Liver (tissue), 7 donors: ENCODE measurements at regions not wholly inside any gene's neighbourhood (a gene's known extent, or its start where the extent isn't known, plus 50 kb on each side); places are given as distances from the start of the nearest gene placed in this dataset.

Source experiments
- DNase-seq: peaks from one replicate; pipeline ENCODE4 v3.0.0-alpha.2; 2017; ENCODE audit warnings: low spot score
- H3K27ac ChIP-seq, 2 donors: one replicate each; pipeline ENCODE4 v1.7.0; 2013; ENCODE audit warnings: inconsistent platforms in 2 of 2, low read length in 2 of 2, control low read depth in 1 of 2, low read depth in 1 of 2, mild to moderate bottlenecking in 1 of 2
- H3K27me3 ChIP-seq, 4 donors: one replicate each; pipeline versions ENCODE4 v1.6.1 to v1.7.0; 2013; ENCODE audit warnings: low read length in 3 of 4, inconsistent platforms in 1 of 4, mild to moderate bottlenecking in 1 of 4, moderate library complexity in 1 of 4; ENCODE audit not compliant: control insufficient read depth in 4 of 4, insufficient read depth in 4 of 4
- H3K36me3 ChIP-seq, 4 donors: one replicate each; pipeline versions ENCODE4 v1.6.1 to v1.7.0; 2013; ENCODE audit warnings: low read length in 3 of 4, mild to moderate bottlenecking in 3 of 4, low read depth in 1 of 4, moderate library complexity in 1 of 4; ENCODE audit not compliant: control insufficient read depth in 4 of 4, insufficient read depth in 3 of 4
- H3K4me1 ChIP-seq, 4 donors: one replicate each; pipeline versions ENCODE4 v1.6.1 to v1.7.0; 2013; ENCODE audit warnings: low read length in 3 of 4, mild to moderate bottlenecking in 3 of 4, moderate library complexity in 1 of 4; ENCODE audit not compliant: control insufficient read depth in 4 of 4, insufficient read depth in 4 of 4
- H3K4me3 ChIP-seq, 3 donors: one replicate each; pipeline versions ENCODE4 v1.6.1 to v1.7.0; 2013; ENCODE audit warnings: low read length in 3 of 3, control low read depth in 1 of 3, low read depth in 1 of 3, mild to moderate bottlenecking in 1 of 3
- H3K9ac ChIP-seq, 2 donors: one replicate each; pipeline ENCODE4 v1.7.0; 2013; ENCODE audit warnings: low read length in 2 of 2, mild to moderate bottlenecking in 2 of 2, moderate library complexity in 2 of 2, control low read depth in 1 of 2, low read depth in 1 of 2
- H3K9me3 ChIP-seq, 4 donors: one replicate each; pipeline versions ENCODE4 v1.6.1 to v1.7.0; 2013; ENCODE audit warnings: low read length in 3 of 4; ENCODE audit not compliant: control insufficient read depth in 4 of 4
- ATF3 ChIP-seq: IDR thresholded peaks from 2 replicates; pipeline ENCODE4 v1.6.1; 2016; ENCODE audit warnings: antibody characterized with exemption
- FOXA1 ChIP-seq: IDR thresholded peaks from 2 replicates; pipeline ENCODE4 v1.6.1; 2016; ENCODE audit warnings: antibody characterized with exemption
- FOXA2 ChIP-seq: IDR thresholded peaks from 2 replicates; pipeline ENCODE4 v1.6.1; 2016; ENCODE audit warnings: antibody characterized with exemption
- GABPA ChIP-seq, 2 donors: IDR thresholded peaks in 1 of 2; conservative IDR thresholded peaks in 1 of 2; 2 replicates each; pipeline ENCODE4 v1.6.1; 2016; ENCODE audit warnings: antibody characterized with exemption in 2 of 2, mild to moderate bottlenecking in 1 of 2, moderate library complexity in 1 of 2
- HNF4G ChIP-seq: IDR thresholded peaks from 2 replicates; pipeline ENCODE4 v1.6.1; 2016; ENCODE audit warnings: antibody characterized with exemption
- JUND ChIP-seq, 2 donors: IDR thresholded peaks; 2 replicates each; pipeline ENCODE4 v1.6.1; 2016; ENCODE audit warnings: antibody characterized with exemption in 2 of 2
- MAX ChIP-seq: IDR thresholded peaks from 2 replicates; pipeline ENCODE4 v1.6.1; 2016; ENCODE audit warnings: antibody characterized with exemption
- NR2F2 ChIP-seq: IDR thresholded peaks from 2 replicates; pipeline ENCODE4 v1.6.1; 2016; ENCODE audit warnings: antibody characterized with exemption
- RXRA ChIP-seq, 2 donors: IDR thresholded peaks; 2 replicates each; pipeline ENCODE4 v1.6.1; 2017 to 2018; ENCODE audit warnings: antibody characterized with exemption in 2 of 2, mild to moderate bottlenecking in 1 of 2
- YY1 ChIP-seq: IDR thresholded peaks from 2 replicates; pipeline ENCODE4 v1.6.1; 2016; ENCODE audit warnings: antibody characterized with exemption, mild to moderate bottlenecking
- ZBTB33 ChIP-seq: IDR thresholded peaks from 2 replicates; pipeline ENCODE4 v1.6.1; 2016; ENCODE audit warnings: antibody characterized with exemption
- WGBS: extraction: QIAGEN DNeasy Blood & Tissue Kit; methylation state at CpG from one replicate; pipeline ENCODE4 v1.1.7; 2013; 5-methylcytosine and 5-hydroxymethylcytosine counted together
- donor health status: healthy.
- donor health status: healthy.
- donor health status: healthy.
- donor health status: healthy.

- WGBS: 64% methylated on average over 11 of the region's 11 CpGs
- TF ChIP-seq NR2F2: peak; percentile 47
- no peak for TF ChIP-seq ZBTB33
- TF ChIP-seq ATF3: no peak
- TF ChIP-seq FOXA2: no peak
- H3K4me1 ChIP-seq: no peaks in the 10 kb centered on the region
Measured at GRCh38 chr10:131425752-131426533, 114.4 kb upstream of the TCERG1L start.

GRCh38 chr10:131426534-131426898 lies 115.0 kb upstream of the TCERG1L start:
- H3K27ac ChIP-seq: no peak overlapping the region
- WGBS: 76% methylated on average over 9 of the region's 9 CpGs
- no peak overlapping the region for H3K4me3 ChIP-seq

More at GRCh38 chr10:131425752-131426533, 114.4 kb upstream of the TCERG1L start:
- Histone ChIP-seq H3K27me3 (peaks cover 0 to 2% (median 0%) of the 10 kb centered on the region in 4 donors), H3K4me3 (no peak overlapping the region), H3K9me3 (no peaks in the 10 kb centered on the region), H3K36me3 (no peaks in the 10 kb centered on the region), H3K9ac (no peak overlapping the region), H3K27ac (no peak overlapping the region)
- peak; percentile 43 for DNase-seq

GRCh38 chr10:131427281-131427680 lies 115.8 kb upstream of the TCERG1L start:
- WGBS: 62% methylated on average over 8 of the region's 8 CpGs
- Histone ChIP-seq H3K4me1 (no peaks in the 10 kb centered on the region), H3K4me3 (no peak overlapping the region), H3K27me3 (peaks cover 0 to 2% (median 0%) of the 10 kb centered on the region in 4 donors), H3K9me3 (no peaks in the 10 kb centered on the region), H3K9ac (no peak overlapping the region), H3K27ac (no peak overlapping the region), H3K36me3 (no peaks in the 10 kb centered on the region)
- DNase-seq: no peak
- TF ChIP-seq ATF3: no peak
- TF ChIP-seq ZBTB33: no peak
- no peak for TF ChIP-seq JUND (IDR thresholded peaks at IDR 0.05)
- TF ChIP-seq MAX: no peak

More at GRCh38 chr10:131426534-131426898, 115.0 kb upstream of the TCERG1L start:
- no peak for DNase-seq
- no peaks in the 10 kb centered on the region for H3K4me1 ChIP-seq
- no peak for TF ChIP-seq GABPA (IDR thresholded peaks at IDR 0.05 in 1 of 2, conservative IDR thresholded peaks at IDR 0.05 in 1 of 2)
- TF ChIP-seq HNF4G: no peak
- no peak for TF ChIP-seq RXRA (IDR thresholded peaks at IDR 0.05)
- TF ChIP-seq ATF3: no peak
- no peak for TF ChIP-seq FOXA1
- no peak for TF ChIP-seq YY1
- H3K27me3 ChIP-seq: peaks cover 0 to 2% (median 0%) of the 10 kb centered on the region in 4 donors
- no peaks in the 10 kb centered on the region for H3K36me3 ChIP-seq
- no peak overlapping the region for H3K9ac ChIP-seq
- no peaks in the 10 kb centered on the region for H3K9me3 ChIP-seq
